Femur (tissue), 1 donor: ENCODE measurements at regions not wholly inside any gene's neighbourhood (a gene's known extent, or its start where the extent isn't known, plus 50 kb on each side); places are given as distances from the start of the nearest gene placed in this dataset.

Experiments used
- DNase-seq: peaks from one replicate; pipeline ENCODE4 v3.0.0-alpha.2; 2017

GRCh38 chr4:119739796-119740195 lies 111.2 kb upstream of the PDE5A start:
- no peak for DNase-seq

- DNase-seq, result no peak
Observed at GRCh38 chr4:119738901-119739300, 110.3 kb upstream of the PDE5A start.

GRCh38 chr4:119736559-119736958 lies 108.0 kb upstream of the PDE5A start:
- no peak for DNase-seq

DNA sequence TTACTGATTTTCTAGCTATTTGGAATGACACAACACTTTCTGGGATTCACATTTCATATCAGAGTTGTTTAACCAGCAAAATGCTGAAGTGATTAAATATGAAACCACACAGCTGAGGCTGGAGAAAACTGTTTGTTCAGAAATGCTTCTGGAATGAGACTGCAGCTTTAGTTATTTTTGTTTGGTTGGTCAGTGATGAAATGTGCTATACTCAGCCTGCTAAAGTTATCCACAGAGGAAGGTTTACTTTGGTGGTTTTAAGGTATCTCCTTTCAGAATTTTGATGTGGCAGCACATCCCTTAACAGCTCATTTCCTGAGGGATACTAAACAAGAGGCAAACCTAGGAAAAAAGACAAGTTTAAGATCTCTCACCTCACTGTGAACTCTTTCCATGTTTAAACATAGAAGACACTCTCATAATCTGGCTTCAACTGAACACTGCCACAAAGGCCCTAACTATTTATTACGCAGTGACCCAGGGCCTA lies 106.6 kb upstream of the PDE5A start:
- DNase-seq, result no peak

DNA sequence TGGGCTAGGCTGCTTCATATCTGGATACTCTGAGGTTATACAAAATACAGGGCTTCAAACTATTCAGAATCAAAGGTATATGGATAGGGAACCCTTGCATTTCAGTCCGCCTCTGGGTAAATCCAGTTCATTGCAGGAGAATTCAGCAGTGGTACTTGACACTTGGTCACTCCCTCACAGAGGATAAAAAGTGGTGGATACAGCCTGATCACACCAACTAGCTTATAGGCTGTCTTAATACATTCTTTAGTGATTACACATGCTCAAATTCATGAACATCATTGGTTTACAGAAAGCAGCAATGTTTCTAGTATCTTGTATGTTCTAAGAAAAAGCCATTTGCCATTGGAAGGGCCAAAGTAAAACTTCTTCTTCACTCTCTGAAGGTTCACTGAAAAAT lies 104.8 kb upstream of the PDE5A start:
- DNase-seq, result no peak

DNA sequence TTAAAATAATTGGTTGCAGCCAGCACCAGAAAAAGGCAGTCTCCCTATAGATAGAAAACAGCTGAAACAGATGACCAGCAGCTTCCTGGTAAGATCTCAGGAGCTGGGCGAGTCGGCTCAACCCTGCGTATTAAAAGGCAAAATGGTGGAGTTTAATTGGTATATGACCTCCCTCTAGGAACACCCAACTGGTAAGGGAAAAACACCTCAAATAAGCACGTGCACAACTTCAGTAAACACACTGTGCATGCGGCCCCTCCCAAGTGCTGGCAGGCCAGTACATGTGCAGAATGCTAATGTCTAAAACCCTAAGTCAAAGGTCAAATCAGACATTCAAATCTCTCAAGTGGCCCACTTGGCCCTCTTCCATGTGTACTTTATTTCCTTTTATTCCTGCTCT lies 103.2 kb upstream of the PDE5A start:
- DNase-seq, result no peak

- no peak for DNase-seq
Observed at GRCh38 chr4:119731146-119731742, 102.6 kb upstream of the PDE5A start.

DNA sequence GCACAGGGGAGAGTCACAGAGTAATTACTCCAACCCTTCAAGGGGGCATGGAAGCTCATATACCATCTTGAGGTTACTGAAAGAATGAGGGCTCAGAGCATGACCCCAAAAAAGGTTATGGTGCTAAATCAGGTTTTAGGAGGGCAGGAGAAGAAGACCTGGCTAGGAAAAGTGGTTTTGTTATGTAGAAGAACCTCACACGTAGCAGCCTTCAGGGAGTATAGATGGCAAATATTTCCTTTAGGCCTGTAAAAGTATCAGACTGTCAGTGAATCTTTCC lies 102.0 kb upstream of the PDE5A start:
- no peak for DNase-seq

GRCh38 chr4:119729835-119730670 lies 101.4 kb upstream of the PDE5A start:
- DNase-seq, result no peak

- no peak for DNase-seq
Observed at GRCh38 chr4:119728692-119729593, 100.3 kb upstream of the PDE5A start.

GRCh38 chr4:119728185-119728584 lies 99.6 kb upstream of the PDE5A start:
- DNase-seq, result no peak

- no peak for DNase-seq
Observed at GRCh38 chr4:119726505-119726904, 97.9 kb upstream of the PDE5A start.

GRCh38 chr4:119725688-119726330 lies 97.2 kb upstream of the PDE5A start:
- DNase-seq, result no peak

DNA sequence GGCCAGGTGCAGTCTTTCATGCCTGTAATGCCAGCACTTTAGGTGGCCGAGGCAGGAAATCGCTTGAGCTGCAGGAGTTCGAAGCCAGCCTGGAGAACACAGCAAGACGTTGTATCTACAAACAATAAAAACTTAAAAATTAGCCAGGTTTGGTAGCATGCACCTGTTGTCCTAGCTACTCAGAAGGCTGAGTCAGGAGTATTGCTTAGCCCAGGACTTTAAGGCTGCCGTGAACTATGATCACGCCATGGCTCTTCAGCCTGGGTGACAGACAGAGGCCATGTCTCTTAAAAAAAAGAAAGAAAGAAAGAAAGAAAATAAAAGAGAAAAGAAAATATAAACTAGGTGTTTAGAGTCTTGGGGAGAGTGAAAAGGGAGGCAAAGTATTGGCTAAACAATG lies 96.4 kb upstream of the PDE5A start:
- no peak for DNase-seq

DNA sequence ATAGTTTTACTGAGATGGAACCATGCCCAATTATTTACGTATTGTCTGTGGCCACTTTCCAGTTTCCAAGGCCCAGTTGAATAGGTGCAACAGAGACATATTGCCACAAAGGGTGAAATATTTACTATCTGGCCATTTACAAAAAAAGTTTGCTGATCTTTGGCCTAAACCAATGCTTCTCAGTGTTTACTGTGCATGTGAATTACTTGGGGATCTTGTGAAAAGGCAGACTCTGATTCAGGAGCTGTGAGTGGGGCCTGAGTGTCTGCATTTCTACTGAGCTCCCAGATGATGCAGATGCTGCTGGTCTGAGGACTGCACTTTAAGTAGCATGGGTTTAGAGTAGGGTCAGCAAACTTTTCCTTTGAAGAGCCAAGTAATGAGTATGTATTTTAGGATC lies 94.1 kb upstream of the PDE5A start:
- no peak for DNase-seq

DNA sequence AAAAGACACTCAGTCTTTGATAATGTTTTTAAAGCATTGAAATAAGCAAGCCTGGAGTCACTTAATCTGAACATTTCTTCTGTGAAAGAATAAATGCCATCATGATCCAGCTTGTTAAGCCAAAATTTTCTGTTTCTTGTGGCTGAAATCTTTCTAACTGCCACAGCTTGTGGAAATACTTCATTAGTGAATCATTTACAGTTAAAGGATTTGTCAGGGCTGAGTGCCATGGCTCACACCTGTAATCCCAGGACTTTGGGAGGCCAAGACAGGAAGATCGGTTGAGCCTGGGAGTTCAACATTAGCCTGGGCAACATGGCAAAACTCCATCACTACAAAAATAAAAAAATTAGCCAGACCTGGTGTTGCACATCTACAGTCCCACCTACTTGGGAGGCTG lies 93.3 kb upstream of the PDE5A start:
- DNase-seq, result no peak

DNA sequence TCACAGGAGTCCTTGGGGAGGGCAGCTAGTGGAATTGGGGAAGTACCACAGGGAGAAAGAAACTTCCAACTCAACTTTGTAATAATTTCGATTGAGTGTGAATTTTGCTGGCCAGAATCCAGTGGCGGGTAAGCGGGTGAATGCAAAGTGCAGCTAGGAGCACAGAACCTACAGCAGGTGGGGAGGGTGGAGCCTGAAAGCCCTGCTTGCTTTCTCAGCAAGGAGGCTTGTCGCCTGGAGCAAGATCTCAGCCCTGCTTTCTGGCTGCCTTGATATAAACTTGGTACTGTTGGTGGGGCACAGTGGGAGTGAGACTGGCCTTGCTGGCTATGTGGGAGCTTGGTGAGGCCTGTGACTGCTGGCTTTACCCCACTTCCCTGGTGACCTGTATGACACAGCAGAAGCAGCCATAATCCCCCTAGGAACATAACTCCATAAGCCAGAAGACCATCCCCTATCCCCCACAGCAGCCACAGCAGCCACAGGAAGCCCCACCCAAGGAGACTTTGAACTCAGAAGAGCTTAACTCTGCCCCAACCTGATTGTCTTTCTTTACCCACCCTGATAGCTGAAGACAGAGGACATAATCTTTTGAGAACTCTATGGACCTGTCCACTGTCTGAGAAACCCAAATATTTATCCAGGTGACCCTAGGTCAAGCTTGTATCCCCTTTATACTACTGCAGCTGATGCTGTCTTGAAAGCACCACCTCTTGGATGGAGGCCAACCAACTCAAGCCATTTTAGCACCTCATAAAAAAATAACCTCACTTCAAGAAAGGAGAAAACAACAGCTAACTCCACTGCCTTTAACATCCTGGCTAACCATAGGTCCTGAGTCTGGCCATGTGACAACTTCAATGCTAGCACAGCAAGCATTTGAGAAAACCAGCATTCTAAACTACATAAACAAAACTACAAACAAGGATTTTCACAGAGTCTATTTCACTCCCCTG lies 87.2 kb upstream of the PDE5A start:
- DNase-seq, result no peak

GRCh38 chr4:119709418-119709817 lies 80.8 kb upstream of the PDE5A start:
- no peak for DNase-seq

DNA sequence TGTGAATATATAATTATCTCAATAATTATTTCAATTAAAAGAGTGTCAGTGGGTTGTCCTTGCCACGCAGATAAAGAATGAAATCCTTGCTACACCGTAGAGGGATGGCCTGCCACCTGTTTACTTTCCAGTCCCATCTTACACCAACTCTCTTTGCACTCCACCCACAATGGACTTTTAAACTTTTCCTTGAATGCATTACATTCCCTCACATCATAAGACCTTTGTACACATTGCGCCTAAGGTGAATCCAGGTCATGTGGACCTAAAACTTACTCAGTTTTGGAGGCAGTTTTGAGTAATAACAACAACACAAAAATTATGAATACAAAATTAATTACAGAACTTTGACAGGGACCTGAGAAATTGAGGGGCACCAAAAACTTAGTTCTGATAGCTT lies 78.7 kb upstream of the PDE5A start:
- no peak for DNase-seq

DNA sequence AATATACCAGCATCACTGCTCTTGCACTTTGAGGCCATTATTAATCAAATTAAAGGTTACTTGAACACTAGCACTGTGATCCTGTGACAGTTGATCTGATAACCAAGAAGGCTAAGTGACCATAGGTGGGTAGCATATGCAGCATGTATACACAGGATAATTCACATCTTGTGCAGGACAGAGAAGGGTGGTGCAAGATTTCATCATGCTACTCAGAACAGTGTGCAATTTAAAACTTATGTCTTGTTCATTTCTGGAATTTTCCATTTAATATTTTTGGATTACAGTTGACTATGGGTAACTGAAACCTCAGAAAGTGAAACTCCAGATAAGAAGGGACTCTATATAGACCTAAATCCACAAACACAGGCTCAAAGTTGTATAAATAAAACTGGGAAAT lies 78.2 kb upstream of the PDE5A start:
- no peak for DNase-seq

- DNase-seq, result no peak
Observed at GRCh38 chr4:119697887-119698393, 69.3 kb upstream of the PDE5A start.

- no peak for DNase-seq
Observed at GRCh38 chr4:119696963-119697362, 68.4 kb upstream of the PDE5A start.
